Activated CD8-positive, alpha-beta memory T cell treated with anti-CD3 and anti-CD28 coated beads, Interleukin-2, amount 50 U/mL, for 4 hours (primary cell): ENCODE measurements at regions not wholly inside any gene's neighbourhood (a gene's known extent, or its start where the extent isn't known, plus 50 kb on each side); places are given as distances from the start of the nearest gene placed in this dataset.

Experiments used
- DNase-seq: peaks from one replicate; pipeline ENCODE4 v3.0.0-alpha.2; 2020

DNA sequence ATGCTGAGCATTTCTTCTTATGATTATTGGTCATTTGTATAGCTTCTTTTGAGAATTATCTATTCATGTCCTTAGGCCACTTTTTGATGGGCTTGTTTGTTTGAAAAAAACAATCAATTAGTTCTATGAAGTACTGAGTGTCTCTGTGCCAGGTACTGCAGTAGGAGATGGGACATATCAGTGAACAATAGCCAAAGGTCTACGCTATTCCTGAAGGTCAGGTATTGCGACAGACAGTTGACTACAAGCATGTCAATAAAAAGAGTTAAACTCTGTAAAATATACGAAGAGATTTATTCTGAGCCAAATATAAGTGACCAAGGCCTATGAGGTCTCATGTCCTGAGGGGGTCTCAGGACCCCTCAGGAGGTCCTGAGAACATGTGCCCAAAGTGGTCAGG is 122.1 kb upstream of the NFE2L3 start:
- DNase-seq = no peak

DNA sequence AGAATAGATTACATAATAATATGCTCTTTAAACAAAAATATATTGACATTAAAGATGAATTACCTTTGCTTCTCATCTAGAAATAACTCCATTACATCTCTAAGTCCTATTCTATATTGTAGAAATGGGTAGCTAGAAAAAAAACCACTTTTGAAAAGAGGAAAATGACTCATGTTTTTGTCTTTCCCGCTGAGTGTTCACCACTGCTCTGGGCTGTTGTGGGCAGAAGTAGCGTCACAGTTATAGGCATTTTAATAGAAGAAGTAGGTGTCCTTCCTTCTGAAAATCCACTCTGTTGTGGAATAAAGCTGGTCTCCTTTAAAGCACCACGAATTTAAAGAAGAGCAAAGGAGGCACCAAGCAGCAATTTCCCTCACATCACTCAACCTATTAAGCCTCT is 117.6 kb upstream of the NFE2L3 start:
- DNase-seq = no peak

DNA sequence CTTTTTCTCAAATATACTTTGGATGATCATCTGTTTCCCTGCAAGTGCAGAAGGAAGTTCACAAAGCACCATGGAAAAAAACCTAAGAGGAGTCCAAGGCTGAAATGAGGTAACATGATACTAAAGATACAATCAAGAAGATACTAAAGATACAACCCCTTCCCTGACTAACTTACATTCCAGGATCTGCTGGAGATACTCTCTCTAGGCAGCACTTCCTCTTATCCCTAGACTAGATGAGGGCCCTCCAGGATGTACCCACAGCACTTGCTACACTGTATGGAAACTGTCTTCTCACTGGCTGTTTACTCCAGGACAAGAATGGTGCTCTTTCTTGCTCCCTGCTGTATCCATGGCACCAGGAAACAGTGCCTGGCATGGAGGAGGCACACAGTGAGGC is 116.4 kb upstream of the NFE2L3 start:
- no peak for DNase-seq

DNA sequence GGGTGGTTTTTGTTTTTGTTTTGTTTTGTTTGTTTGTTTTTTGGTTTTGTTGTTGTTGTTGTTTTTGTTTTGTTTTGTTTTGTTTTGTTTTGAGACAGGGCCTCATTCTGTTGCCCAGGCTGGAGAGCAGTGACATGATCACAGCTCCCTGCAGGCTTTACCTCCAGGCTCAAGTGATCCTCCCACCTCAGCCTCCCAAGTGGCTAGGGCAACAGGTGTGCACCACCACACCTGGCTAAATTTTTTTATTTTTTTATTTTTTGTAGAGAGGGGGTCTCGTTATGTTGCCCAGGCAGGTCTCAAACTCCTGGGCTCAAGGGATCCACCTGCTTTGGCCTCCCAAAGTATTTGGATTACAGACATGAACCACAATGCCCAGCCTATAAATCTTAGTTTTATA is 115.9 kb upstream of the NFE2L3 start:
- DNase-seq = no peak

DNA sequence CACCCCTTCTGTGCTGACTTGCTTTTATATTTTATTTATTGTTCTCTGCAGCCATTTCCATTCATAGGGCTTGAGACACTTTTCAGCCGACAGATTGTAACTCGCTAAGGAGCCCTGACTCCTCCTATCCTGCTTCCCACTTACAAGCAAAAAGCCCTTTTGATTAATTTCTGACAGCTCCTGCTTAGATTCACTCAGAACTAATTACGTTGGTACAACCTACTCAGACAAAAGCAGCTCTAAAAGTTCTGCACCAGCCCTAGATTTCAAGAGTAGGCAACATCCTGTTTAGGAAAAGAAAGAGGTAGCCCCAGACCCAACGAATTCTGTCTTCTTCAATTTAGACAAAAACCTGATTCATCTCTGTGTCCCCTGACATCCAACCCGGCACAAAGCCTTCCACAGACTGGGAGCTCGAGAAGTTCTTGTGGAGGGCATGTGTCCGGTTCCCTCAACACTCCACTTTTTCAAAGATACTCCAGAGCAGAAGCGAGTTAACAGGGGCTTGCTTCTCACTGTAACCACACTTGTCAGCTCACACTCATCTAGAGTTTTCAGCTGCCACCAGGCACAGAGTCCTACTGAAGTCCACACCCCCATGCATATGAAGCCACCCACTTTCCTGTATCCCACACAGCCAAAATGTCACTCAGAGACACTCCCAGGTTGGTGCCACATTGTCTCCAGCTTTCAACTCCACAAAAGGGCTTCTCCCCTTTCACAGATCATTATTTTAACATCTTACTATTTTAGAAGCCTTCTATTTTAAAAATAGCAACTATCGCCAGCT is 113.6 kb upstream of the NFE2L3 start:
- DNase-seq = no peak

DNA sequence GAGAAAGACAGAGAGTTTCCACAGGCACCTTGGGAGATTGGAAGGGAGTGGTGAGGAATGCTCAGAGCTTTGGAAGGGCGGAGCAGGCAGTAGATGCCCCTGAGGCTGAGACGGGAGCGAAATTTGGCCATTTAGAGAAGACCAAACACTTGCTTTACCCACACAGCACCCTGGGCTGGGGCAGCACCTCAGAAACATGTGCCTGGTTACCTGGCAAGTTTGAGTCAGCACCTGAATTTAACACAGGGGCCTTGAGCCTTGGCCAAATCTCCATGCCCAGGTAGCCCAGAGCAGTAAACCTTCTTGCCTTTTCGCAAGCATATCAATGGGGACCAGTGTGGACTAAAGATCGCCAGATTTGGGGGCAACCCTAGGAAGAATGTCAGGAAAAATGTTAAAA is 111.9 kb upstream of the NFE2L3 start:
- no peak for DNase-seq

DNA sequence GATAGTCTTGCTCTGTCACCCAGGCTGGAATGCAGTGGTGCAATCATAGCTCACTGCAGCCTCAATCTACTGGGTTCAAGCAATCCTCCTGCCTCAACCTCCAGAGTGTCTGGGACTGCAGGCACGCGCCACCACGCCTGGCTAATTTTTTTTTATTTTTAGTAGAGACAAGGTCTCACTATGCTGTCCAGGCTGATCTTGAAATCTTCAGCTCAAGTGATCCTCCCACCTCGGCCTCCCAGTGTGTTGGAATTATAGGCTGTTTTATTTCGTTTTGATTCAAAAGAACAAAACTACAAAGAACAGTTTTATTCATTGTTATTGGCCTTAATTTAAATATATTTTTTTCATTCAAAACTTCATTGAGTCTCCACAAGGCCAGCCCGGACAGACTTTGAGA is 109.8 kb upstream of the NFE2L3 start:
- DNase-seq = no peak

DNA sequence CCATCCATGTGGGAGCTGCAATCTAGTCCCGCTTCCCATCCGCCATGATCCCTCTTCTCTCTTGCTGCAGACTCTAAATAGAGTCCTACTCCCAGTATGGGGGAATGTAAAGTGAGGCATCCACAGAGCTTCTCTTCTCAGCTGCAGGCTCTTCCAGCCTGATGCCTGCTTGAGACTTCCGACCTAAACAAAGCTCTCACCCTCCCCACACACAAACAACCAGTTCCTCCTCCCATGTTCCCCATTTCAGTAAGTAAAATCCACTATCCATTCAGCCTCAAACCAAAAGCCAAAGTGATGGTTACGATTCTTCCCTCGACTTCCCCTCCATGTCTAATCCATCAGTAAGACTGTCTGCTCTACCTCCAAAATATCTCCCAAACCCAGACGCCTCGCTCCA is 108.2 kb upstream of the NFE2L3 start:
- DNase-seq = no peak

DNA sequence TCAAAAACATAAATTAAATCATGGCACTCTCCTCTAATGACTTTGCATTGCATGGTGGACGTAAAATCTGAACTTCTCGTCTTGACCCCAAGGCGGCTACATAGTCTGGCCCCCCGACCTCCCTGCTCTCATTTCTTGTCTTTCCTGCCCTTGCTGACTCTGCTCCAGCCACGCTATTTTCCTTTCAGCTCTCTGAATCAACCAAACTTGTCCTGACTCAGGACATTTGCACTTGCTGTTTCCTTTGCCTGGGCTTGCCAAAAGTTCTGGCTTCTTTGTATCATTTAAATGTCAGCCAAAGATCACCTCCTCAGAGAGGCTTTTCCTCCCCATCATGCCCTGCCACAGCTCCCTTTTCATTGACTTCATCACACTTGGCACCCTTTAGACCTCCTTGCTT is 107.7 kb upstream of the NFE2L3 start:
- no peak for DNase-seq

DNA sequence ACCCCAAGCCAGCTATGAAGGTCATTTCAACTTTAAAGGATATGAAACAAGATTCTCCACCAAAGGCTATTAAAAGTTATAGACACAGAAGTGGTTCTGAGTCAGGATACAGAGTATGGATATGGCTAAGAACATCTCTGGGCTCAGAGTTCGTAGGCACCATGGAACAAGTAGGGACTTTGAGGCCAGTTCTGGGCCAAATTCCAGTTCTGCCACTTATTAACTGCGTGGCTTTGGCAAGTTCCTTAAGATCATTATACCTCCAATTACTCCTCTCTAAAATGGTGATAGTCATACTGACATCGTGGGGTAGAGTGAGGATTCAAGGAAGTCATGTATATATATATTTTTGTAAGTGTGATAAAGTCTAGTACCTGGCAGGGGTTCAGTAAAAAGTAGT is 105.8 kb upstream of the NFE2L3 start:
- DNase-seq = no peak

DNA sequence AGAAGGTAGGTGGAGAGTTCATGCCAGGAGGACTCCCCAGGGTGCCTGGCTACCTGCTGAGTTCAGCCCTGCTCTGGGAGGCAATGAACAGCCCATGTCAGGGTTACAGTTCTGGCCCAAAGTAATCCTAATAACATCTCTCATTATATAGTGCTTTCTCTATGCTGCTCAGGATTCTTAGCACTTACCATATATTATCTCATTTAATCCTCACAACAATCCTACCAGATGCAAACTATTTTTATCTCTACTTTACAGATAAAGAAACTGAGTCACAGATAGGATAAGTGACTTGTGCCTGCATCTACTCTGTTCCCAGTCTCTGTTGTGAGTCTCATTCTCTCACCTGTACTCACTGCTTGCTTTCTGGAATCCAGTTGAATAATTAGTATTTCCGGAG is 105.1 kb upstream of the NFE2L3 start:
- no peak for DNase-seq

DNA sequence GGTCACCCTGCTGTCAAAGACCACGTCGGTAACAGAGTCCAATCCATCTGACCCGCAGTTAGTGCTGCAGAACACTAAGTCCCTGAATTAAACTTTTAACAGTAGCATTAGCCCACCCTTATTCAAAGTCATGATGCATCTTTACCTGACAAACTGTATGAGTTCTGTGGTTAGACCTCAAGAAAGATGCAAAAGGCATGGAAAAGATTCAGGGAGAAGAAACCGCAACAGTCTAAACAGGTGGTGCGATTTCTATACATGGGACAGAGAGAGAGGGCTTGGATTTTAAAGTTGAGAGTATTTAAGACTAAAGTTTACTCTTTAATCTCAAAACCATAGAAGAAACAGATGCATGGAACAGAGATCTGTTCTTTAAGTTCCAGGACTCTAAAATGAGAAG is 103.3 kb upstream of the NFE2L3 start:
- no peak for DNase-seq

DNA sequence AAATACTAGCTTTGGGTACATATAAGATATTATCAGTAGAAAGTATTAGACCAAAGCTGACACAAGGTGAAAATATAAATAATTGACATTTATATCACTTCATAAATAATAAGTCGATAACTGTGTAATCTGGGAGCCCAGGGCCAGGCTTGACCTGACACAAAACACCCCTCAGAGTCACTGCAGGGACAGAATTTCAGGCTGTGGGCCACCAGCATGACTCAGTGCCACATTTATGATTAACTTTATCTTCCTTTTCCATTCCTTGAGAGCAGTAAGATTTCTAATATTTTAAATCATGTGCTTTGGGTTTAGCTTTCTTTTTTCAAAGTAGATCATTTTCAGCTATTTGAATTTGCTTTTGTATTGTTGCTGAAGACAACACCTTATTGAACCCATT is 102.9 kb upstream of the NFE2L3 start:
- no peak for DNase-seq

DNA sequence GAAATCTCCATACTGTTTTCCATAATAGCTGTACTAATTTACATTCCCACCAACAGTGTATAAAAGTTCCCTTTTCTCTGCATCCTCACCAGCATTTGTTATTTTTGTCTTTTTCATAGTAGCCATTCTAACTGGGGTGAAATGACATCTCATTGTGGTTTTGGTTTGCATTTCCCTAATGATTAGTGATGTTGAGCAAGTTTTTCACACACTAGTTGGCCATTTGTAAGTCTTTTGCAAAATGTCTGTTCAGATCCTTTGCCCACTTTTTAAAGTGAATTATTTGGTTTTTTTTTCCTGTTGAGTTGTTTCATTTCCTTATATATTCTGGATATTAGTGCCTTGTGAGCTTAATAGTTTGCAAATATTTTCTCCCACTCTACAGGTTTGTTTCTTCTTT is 101.0 kb upstream of the NFE2L3 start:
- DNase-seq = no peak

DNA sequence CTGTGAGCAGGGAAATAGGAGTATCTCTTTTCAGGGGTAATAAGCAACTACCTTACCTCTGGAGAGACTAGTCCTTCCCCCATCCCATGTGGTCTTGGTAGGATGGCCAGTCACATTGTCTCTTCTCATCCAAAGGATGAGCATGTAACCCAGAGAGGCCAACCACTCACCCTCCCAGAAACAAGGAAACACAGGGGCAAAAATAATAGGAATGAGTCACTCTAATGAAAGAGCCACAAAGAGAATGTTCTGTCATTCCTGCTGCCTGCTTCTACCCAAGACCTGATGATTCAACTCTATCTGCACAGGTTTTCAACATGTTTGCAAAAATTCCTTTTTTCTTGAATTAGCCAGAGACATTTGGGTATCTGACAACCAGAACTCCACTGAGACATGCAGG is 99.3 kb upstream of the NFE2L3 start:
- DNase-seq = no peak

DNA sequence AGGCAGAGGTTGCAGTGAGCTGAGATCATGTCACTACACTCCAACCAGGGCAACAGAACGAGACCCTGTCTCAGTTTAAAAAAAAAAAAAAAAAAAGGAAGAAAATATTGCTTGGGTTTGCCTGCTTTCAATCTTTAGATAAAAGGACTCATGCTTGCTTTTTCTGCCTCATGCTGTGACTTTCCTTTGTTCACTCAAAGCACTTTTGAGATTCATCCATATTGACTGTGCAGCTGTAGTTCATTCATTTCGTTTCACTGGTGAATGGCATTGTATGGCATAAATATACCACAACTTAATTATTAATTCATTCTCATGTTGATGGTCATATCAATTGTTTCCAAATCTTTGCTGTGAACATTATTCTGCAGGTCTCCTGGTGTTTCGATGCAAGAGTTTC is 97.6 kb upstream of the NFE2L3 start:
- DNase-seq = no peak

DNA sequence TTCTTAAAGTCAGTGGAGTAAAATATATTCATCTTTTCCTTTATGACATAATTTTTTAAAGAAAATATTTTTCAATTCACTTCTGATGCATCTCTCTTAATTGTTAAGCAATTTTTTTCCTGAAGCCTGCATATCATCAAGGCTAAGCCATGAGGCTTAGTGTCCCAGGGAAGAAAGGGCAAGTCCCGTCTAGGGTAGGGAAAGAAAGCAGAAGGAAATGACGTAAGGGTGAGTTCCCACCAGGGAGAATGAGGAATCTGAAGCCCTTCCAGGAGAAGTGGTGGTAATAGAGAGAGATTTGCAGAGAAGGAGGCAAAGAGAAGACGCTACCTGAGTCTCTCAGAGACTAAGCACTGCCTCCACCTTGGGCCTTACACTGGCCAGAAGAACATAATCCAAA is 96.8 kb upstream of the NFE2L3 start:
- no peak for DNase-seq

DNA sequence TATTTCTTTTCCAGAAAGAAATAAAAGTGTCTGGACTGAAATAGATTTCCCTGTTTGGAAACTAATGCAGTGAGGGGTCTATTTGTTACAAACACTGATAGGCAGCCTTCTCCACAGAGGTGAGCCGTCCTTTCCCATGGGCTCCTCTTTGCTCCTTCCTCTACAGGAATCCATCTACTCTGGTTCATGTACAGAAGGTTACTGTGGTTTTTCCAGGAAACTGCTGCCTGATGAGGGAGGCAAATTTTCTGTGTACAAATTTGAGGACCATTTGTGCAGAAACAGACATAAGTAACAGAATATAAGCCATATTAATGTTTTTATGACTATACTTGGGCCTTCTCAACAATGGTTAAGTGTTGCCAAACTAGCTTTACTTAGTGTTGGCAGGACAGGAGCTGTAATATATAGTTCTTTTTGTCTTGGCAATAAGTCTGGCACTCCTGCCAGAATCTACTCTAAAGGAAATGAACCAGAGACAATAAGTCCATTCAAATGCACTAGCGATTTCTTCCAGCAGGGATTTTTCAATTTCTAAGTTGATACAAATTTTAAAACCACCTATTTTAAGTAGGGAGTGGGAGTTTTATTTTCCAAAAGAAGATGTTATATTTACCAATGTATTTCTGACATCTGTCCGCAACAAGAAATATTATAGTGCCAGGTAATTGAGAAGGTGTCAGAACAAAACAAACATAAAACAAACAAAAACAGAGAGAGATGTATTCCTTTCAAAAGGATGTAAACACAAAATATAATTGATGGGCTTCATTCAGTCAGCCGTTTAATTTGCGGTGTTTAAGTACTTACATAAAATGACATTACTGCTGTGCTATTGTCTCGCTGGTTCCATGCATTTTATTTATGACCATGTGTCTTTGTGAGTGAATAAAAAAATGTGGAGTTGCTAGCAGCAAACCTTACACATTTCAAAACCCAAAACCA is 91.0 kb upstream of the NFE2L3 start:
- DNase-seq = no peak

DNA sequence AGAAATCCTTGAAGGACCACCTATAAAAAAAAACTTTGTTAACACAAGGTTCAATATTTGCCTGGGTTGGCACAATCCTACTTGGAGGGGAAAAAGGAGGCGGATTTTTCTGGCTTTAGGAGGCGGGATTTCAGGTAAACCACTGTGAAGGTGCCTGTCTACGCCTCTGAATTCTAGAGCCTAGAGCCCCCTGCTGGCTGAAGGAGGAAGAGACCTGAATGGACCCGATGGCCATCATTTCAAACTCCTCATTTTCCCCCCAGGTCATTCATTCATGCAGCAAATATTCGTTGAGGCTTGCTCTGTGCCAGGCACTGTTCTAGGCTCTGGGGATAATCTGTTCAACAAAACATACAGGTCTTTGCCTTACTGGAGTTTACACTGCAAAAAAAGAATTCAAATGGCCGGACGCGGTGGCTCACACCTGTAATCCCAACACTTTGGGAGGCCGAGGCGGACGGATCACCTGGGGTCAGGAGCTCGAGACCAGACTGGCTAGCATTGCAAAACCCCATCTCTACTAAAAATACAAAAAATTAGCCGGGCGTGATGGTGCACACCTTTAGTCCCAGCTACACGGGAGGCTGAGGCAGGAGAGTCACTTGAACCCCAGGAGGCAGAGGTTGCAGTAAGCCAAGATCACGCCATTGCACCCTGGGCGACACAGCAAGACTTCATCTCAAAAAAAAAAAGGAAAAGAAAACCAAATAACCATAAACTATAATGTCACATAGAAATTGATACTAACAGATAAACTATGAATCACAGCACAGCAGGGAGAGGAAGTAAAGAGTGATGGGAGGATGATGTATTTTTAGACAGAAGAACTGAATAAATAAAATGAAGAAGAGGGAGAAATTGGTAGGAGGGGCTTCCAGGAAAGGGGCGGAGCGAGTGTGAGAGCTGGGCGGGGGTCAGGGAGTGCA is 90.1 kb upstream of the NFE2L3 start:
- DNase-seq = peak; percentile 73

DNA sequence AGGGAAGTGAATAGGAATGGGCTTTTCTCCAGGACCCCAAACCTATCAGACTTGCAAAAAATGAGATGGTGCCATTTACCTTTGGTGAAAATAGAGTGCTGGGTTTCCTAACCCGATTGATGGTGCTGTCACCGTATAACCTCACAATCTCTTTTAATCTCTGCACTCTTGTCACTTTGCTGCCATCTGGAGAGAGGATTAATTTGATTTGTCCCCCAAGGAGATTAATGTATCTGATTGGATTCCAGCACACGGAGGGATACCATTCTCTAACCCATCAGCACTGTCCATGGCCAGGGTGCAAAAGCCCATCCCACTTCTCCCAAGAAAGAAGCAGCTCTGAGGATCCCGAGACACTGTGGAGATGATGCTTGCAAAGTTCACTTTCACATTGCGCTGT is 86.3 kb upstream of the NFE2L3 start:
- DNase-seq = no peak

DNA sequence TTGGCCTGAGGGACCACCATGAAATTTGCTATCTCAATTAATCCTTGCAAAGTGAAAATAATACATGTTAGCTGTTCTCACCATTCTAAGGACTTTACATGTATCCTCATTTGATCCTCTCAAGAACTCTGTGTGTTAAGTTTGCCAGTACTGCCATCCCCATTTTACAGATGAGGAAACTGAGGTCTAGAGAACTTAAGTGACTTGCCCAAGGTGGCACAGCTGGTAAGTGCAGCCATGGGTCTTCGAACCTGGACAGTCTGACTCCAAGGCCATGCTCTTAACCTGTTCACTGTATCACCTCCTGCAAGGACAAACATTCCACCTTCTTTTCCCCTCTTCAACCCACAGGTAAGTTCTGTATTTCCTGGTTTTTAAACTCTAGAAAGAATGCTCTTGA is 85.3 kb upstream of the NFE2L3 start:
- no peak for DNase-seq

DNA sequence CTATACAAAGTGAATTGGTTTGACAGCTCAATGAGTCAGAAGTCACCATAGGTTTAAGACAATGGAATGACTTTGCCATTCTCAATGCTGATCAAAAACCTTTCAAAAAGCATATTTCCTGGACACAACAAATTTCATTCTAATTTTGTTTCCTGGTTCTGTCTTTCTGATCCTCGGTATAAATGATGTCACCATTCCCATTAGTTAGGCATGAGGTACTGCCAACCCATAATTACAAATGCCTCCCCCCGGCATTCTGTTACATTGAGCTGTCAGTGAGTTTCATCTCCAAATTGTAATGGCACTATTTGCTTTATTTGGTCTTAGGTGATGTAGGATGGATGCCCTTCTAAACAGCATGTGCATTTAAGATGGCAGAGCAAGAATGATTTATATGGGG is 81.7 kb upstream of the NFE2L3 start:
- DNase-seq = no peak
